Ascending aorta (tissue), 2 donors: ENCODE measurements at regions not wholly inside any gene's neighbourhood (a gene's known extent, or its start where the extent isn't known, plus 50 kb on each side); places are given as distances from the start of the nearest gene placed in this dataset.
"Not testable (repeated sequence)": the region's sequence is repeated elsewhere in the genome, so short reads cannot be mapped to it uniquely, and the experiment has no call there.

Source experiments
- DNase-seq, 2 donors: peaks; one replicate each; pipeline ENCODE4 v3.0.0-alpha.2; 2019; ENCODE audit warnings: low spot score in 2 of 2
- H3K27ac ChIP-seq, 2 donors: fragments of 200-600 bp; sonication (generic); one replicate each; pipeline ENCODE4 v1.5.1; 2016 to 2017; ENCODE audit warnings: mild to moderate bottlenecking in 1 of 2
- H3K27me3 ChIP-seq: fragments of 200-600 bp; sonication (generic); one replicate; pipeline ENCODE4 v1.5.1; 2017
- H3K36me3 ChIP-seq, 2 donors: fragments of 200-600 bp; sonication (generic); one replicate each; pipeline ENCODE4 v1.5.1; 2016
- H3K4me1 ChIP-seq, 2 donors: fragments of 200-600 bp; sonication (generic); one replicate each; pipeline ENCODE4 v1.5.1; 2016 to 2017; ENCODE audit warnings: mild to moderate bottlenecking in 1 of 2
- H3K4me3 ChIP-seq, 2 donors: fragments of 200-600 bp; sonication (generic); one replicate each; pipeline ENCODE4 v1.5.1; 2016 to 2017; ENCODE audit warnings: mild to moderate bottlenecking in 1 of 2
- H3K9me3 ChIP-seq, 2 donors: fragments of 200-600 bp; sonication (generic); one replicate each; pipeline ENCODE4 v1.5.1; 2016
- intact Hi-C: fragments of 100-400 bp; cut with DNase I; formaldehyde crosslinking; loops from one replicate; pipeline ENCODE4 v1.15.1; 2023
- TF ChIP-seq, protein P1 (sequence below), 3 experiments: fragments of 200-600 bp in 2 of 3; fragments of 450-650 bp in 1 of 3; sonication (generic) in 2 of 3; IDR thresholded peaks; one replicate each; pipeline ENCODE4 v1.5.1; 2016 to 2019; ENCODE audit warnings: antibody characterized with exemption in 3 of 3, mild to moderate bottlenecking in 1 of 3, moderate library complexity in 1 of 3

GRCh38 chr14:41521891-41522290 is 84.8 kb upstream of the LRFN5 start:
- H3K27ac ChIP-seq: no peak overlapping the region
- DNase-seq: no peak
- H3K27me3 ChIP-seq: no peaks in the 10 kb centered on the region
- TF ChIP-seq, protein P1, sequence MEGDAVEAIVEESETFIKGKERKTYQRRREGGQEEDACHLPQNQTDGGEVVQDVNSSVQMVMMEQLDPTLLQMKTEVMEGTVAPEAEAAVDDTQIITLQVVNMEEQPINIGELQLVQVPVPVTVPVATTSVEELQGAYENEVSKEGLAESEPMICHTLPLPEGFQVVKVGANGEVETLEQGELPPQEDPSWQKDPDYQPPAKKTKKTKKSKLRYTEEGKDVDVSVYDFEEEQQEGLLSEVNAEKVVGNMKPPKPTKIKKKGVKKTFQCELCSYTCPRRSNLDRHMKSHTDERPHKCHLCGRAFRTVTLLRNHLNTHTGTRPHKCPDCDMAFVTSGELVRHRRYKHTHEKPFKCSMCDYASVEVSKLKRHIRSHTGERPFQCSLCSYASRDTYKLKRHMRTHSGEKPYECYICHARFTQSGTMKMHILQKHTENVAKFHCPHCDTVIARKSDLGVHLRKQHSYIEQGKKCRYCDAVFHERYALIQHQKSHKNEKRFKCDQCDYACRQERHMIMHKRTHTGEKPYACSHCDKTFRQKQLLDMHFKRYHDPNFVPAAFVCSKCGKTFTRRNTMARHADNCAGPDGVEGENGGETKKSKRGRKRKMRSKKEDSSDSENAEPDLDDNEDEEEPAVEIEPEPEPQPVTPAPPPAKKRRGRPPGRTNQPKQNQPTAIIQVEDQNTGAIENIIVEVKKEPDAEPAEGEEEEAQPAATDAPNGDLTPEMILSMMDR (IDR thresholded peaks at IDR 0.05): no peak
- no peak overlapping the region for H3K4me3 ChIP-seq
- no peaks in the 10 kb centered on the region for H3K9me3 ChIP-seq
- H3K36me3 ChIP-seq: no peaks in the 10 kb centered on the region
- intact Hi-C loops: no loop called here
- H3K4me1 ChIP-seq: no peaks in the 10 kb centered on the region

- DNase-seq, intact Hi-C loops, H3K9me3 ChIP-seq, H3K4me3 ChIP-seq, H3K27me3 ChIP-seq, H3K4me1 ChIP-seq, H3K27ac ChIP-seq, H3K36me3 ChIP-seq: not testable (repeated sequence)
Measured at GRCh38 chr14:41518030-41518429, 88.6 kb upstream of the LRFN5 start.

DNA sequence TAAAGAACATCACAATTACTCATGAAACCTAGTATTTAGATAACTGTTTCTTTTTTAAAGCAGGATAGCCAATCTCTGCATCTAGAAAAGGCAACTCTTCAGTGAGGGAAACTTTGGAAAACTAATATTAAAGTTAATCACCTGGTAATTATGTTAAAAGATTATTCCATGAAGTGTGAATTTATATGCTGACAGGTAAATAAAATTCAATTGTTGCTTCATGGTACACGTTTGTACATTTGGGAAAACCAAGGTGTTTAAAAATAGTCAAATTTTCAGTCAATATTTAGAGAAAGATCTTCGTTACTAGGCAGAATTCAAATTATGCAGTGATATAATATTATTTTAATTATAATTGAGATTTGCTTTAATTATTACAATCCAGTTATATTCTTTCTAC is 100.1 kb upstream of the LRFN5 start:
- Histone ChIP-seq H3K4me1 (no peaks in the 10 kb centered on the region), H3K9me3 (no peaks in the 10 kb centered on the region), H3K36me3 (no peaks in the 10 kb centered on the region), H3K27me3 (no peaks in the 10 kb centered on the region), H3K4me3 (no peak overlapping the region), H3K27ac (no peak overlapping the region)
- intact Hi-C loops: no loop called here
- TF ChIP-seq, protein P1 (IDR thresholded peaks at IDR 0.05): no peak
- DNase-seq: no peak

GRCh38 chr14:41505491-41505890 is 101.2 kb upstream of the LRFN5 start:
- Histone ChIP-seq H3K36me3 (no peaks in the 10 kb centered on the region), H3K4me3 (no peak overlapping the region), H3K4me1 (no peaks in the 10 kb centered on the region), H3K27ac (no peak overlapping the region), H3K27me3 (no peaks in the 10 kb centered on the region), H3K9me3 (no peaks in the 10 kb centered on the region)
- TF ChIP-seq, protein P1 (IDR thresholded peaks at IDR 0.05): no peak
- intact Hi-C loops: no loop called here
- no peak for DNase-seq

- H3K4me3 ChIP-seq: no peak overlapping the region
- TF ChIP-seq, protein P1 (IDR thresholded peaks at IDR 0.05): no peak
- H3K27me3 ChIP-seq: no peaks in the 10 kb centered on the region
- no peaks in the 10 kb centered on the region for H3K4me1 ChIP-seq
- H3K27ac ChIP-seq: no peak overlapping the region
- no peak for DNase-seq
- no peaks in the 10 kb centered on the region for H3K36me3 ChIP-seq
- H3K9me3 ChIP-seq: no peaks in the 10 kb centered on the region
- intact Hi-C loops: no loop called here
Measured at GRCh38 chr14:41498959-41499358, 107.7 kb upstream of the LRFN5 start.

DNA sequence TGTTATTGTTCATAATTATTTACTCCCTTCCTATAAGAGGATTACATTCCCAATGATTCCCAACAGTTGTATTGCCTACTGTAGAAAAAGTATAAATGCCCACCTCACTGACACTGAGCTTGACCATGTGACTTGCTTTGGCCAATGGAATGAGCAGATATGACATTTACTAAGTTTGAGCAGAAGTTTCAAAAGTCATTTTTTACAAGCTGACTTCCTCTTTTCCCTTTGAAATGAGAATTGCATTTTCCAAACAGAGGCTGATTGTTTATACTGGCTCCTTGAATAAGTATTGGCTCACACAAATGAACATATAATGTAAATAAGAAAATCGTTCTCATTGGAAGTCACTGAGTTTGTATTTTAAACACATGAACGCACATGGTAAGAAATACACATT is 116.4 kb upstream of the LRFN5 start:
- no peak overlapping the region for H3K4me3 ChIP-seq
- no peaks in the 10 kb centered on the region for H3K9me3 ChIP-seq
- H3K4me1 ChIP-seq: no peaks in the 10 kb centered on the region
- TF ChIP-seq, protein P1 (IDR thresholded peaks at IDR 0.05): no peak
- no peak overlapping the region for H3K27ac ChIP-seq
- intact Hi-C loops: no loop called here
- H3K27me3 ChIP-seq: no peaks in the 10 kb centered on the region
- no peaks in the 10 kb centered on the region for H3K36me3 ChIP-seq
- DNase-seq: no peak
